Ureter (tissue), 1 donor: ENCODE measurements at regions not wholly inside any gene's neighbourhood (a gene's known extent, or its start where the extent isn't known, plus 50 kb on each side); places are given as distances from the start of the nearest gene placed in this dataset.

Experiments
- DNase-seq: peaks from one replicate; pipeline ENCODE4 v3.0.0-alpha.2; 2020; ENCODE audit warnings: low spot score
- donor health status: DM: yes; HTN: yes; CAD: no.

DNA sequence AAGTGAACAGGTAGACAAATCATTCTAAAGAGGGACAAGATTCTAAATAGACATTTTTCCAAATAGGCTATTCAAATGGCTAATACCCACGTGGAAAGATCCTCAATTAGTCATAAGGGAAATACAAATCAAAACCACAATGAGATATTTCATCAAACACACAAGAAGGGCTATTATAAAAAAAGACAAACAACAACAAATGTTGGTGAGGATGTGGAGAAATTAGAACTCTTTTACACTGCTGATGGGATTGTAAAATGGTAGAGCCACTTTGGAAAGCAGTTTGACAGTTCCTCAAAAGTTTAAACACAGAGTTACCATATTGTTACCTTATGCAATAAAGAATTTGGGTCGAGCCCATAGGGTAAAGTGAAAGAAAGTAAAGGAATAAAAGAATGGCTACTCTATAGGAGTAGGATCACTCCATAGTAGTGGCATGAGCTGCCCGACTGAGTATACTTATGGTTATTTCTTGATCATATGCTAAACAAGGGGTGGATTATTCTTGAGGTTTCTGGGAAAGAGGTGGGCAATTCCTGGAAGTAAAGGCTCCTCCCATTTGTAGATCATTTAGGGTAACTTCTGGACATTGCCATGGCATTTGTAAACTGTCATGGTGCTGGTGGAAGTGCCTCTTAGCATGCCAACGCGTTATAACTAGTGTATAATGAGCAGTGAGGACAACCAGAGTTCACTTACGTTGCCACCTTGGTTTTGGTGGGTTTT lies 58.9 kb upstream of the FAM9C start:
- DNase-seq = no peak

DNA sequence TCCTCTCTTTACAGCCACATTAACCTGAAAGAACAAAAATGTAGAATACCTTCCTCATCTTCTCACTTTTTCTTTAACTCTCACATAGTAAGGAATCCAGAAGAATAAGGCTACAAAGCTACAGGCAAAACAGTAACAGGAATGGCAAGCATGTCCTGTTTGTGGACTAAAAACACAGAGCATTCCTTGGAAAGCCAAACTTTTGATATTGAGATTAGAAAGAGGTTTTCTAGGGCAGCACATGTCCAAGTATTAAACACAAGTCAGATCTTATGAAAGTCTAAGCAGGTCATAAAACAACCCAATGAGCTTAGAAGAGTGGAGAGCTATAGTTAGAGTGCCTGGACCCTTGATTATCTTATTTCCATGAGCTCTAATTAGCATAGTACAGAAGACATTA lies 58.2 kb upstream of the FAM9C start:
- no peak for DNase-seq

DNA sequence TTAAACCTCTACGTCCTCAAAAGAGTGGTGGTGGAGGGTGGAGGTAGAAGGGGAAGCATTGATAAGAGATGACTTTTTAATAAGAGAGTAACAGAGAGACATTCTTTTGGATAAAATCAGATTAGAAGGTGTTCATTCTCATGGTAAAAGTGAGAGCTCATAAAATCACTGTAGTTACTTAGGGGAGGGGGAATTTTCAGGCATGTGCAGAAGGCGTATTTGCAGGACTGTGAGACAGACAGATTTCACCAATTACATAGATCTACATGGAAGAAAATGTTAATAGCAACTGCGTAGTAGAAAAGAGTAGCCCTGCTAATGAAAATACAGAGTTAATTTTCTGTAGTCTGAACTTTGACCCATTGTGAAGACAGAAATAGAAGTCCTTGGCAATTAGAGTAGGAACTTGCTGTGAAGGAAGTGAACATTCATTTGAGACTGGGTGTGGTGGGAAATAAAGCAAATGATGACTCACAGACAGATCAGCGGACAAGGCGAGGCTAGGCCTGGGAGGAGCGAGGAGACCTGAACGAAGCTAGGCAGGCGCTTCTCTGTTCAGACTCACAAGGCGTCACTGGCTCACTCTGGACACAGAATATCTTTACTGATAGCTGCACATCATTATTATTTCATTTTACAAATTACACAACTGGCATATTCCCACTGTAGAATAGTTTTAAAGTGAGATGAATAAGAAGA lies 57.2 kb upstream of the FAM9C start:
- peak; percentile 77 for DNase-seq

DNA sequence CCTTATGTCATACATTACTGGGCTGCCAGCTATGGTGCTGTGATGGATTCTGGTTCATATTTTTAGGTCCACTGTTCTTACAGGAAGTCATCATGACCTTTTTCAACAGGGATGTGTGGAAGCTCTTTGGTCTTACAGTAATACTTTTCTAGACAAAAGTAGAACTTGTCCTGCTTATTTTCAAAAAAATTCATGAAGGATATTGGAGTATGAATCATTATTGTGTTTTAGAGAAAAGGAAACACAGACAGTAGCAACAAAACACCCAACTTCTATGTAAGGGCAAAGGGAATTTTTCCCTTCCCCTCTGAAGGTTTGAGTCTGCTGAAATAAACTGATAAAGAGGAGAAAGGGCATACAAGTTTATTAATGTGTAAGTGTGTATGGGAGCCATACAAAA lies 54.7 kb upstream of the FAM9C start:
- no peak for DNase-seq

DNA sequence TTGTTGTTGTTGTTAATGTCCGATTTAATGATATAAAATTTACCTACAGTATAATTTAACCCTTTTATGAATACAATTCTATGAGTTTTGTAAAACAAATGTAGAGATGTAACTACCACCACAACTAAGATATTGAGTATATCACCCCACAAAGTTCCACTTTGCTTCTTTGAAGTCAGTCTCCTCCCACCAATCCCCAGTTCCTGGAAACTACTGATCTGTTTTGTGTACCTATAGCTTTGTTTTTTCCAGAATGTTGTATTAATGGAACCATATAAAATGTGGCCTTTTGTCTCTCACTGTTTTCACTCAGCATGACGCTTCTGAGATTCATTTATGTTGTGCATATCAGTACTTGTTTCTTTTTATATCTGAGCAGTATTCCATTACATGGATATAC lies 52.3 kb upstream of the FAM9C start:
- no peak for DNase-seq

DNA sequence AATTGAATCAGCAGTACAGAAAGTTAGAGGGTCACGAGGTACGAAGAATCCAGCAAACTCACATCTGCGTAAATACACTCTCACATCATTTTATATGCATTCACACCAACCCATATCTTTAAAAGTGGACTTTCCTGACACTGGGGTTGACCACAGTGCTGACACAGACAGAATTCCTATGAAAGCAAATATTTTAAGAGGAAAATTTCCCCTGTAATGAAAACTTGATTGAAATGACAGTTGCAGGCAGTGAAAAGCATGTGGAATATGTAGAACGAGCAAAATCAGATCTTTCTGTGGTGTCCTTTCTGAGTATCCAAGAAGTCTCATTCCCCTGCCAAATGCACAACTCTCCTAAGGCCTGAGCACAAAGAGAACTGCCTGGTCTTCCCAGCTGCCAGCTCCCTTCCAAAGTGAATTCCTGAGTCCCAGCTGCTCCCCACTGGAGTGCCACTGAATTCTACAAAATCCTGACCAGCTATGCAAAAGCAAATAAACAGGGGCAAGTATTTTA lies 50.5 kb upstream of the FAM9C start:
- no peak for DNase-seq

DNA sequence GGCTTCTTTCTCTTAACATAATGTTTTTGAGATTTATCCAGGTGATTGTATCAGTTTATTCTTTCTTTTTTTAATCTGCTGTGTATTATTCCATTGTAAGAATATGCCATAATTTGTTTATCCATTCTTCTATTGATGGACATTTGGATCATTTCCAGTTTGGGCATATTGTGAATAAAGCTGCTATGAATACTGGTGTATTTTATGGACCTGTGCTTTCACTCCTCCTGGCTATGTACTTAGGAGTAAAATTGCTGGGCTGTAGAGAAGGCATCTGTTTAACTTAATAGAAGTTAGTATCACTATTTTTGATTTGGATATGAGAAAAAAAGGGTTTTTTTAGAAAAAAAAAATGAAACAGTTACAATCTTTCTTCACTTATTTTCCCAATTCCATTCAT lies 50.0 kb upstream of the FAM9C start:
- no peak for DNase-seq
